Skeletal muscle tissue (tissue), 3 donors: ENCODE measurements at regions not wholly inside any gene's neighbourhood (a gene's known extent, or its start where the extent isn't known, plus 50 kb on each side); places are given as distances from the start of the nearest gene placed in this dataset.

Experiments
- H3K27ac ChIP-seq: one replicate; pipeline ENCODE4 v1.7.0; 2013; ENCODE audit warnings: mild to moderate bottlenecking, low read depth, low read length, inconsistent platforms
- H3K27me3 ChIP-seq, 3 donors: one replicate each; pipeline ENCODE4 v1.7.0; 2013; ENCODE audit warnings: low read length in 3 of 3; ENCODE audit not compliant: control insufficient read depth in 3 of 3, insufficient read depth in 3 of 3
- H3K36me3 ChIP-seq, 3 donors: one replicate each; pipeline ENCODE4 v1.7.0; 2013; ENCODE audit warnings: low read length in 3 of 3; ENCODE audit not compliant: control insufficient read depth in 3 of 3, insufficient read depth in 3 of 3
- H3K4me1 ChIP-seq, 3 donors: one replicate each; pipeline ENCODE4 v1.7.0; 2013; ENCODE audit warnings: low read length in 3 of 3, mild to moderate bottlenecking in 3 of 3; ENCODE audit not compliant: control insufficient read depth in 3 of 3, insufficient read depth in 3 of 3
- H3K4me3 ChIP-seq, 3 donors: one replicate each; pipeline ENCODE4 v1.7.0; 2013; ENCODE audit warnings: low read length in 3 of 3
- H3K9ac ChIP-seq, 3 donors: one replicate each; pipeline ENCODE4 v1.7.0; 2013; ENCODE audit warnings: low read length in 3 of 3, mild to moderate bottlenecking in 3 of 3, moderate library complexity in 2 of 3, low read depth in 1 of 3
- H3K9me3 ChIP-seq, 3 donors: one replicate each; pipeline ENCODE4 v1.7.0; 2013; ENCODE audit warnings: low read length in 3 of 3; ENCODE audit not compliant: control insufficient read depth in 3 of 3
- donor health status: Osteomylitis.

- Histone ChIP-seq H3K9ac (no peak overlapping the region), H3K9me3 (peaks cover 0 to 2% (median 0%) of the 10 kb centered on the region in 3 donors), H3K4me3 (no peak overlapping the region), H3K27me3 (no peaks in the 10 kb centered on the region), H3K4me1 (no peaks in the 10 kb centered on the region), H3K27ac (no peak overlapping the region), H3K36me3 (no peaks in the 10 kb centered on the region)
Observed at GRCh38 chr13:105073041-105073440, 1462.4 kb downstream of the EFNB2 start.

- no peak overlapping the region for H3K9ac ChIP-seq
- H3K4me3 ChIP-seq: no peak overlapping the region
- H3K27ac ChIP-seq: no peak overlapping the region
- H3K27me3 ChIP-seq: no peaks in the 10 kb centered on the region
- H3K9me3 ChIP-seq: peaks cover 0 to 2% (median 0%) of the 10 kb centered on the region in 3 donors
- no peaks in the 10 kb centered on the region for H3K4me1 ChIP-seq
- H3K36me3 ChIP-seq: no peaks in the 10 kb centered on the region
Observed at GRCh38 chr13:105070452-105070851, 1465.0 kb downstream of the EFNB2 start.

GRCh38 chr13:105069106-105069505, 1466.4 kb downstream of the EFNB2 start:
- H3K4me1 ChIP-seq: no peaks in the 10 kb centered on the region
- H3K4me3 ChIP-seq: no peak overlapping the region
- H3K27me3 ChIP-seq: no peaks in the 10 kb centered on the region
- no peak overlapping the region for H3K27ac ChIP-seq
- H3K9ac ChIP-seq: no peak overlapping the region
- peaks cover 0 to 2% (median 1%) of the 10 kb centered on the region in 3 donors for H3K9me3 ChIP-seq
- H3K36me3 ChIP-seq: no peaks in the 10 kb centered on the region

GRCh38 chr13:105063676-105064075, 1471.8 kb downstream of the EFNB2 start:
- Histone ChIP-seq H3K27me3 (no peaks in the 10 kb centered on the region), H3K36me3 (no peaks in the 10 kb centered on the region), H3K4me1 (no peaks in the 10 kb centered on the region), H3K27ac (no peak overlapping the region), H3K9ac (no peak overlapping the region), H3K9me3 (peaks cover 0 to 3% (median 0%) of the 10 kb centered on the region in 3 donors), H3K4me3 (no peak overlapping the region)

- no peaks in the 10 kb centered on the region for H3K27me3 ChIP-seq
- H3K4me1 ChIP-seq: no peaks in the 10 kb centered on the region
- no peaks in the 10 kb centered on the region for H3K36me3 ChIP-seq
- no peak overlapping the region for H3K9ac ChIP-seq
- no peak overlapping the region for H3K27ac ChIP-seq
- no peak overlapping the region for H3K4me3 ChIP-seq
- peaks cover 0 to 3% (median 0%) of the 10 kb centered on the region in 3 donors for H3K9me3 ChIP-seq
Observed at GRCh38 chr13:105059786-105060185, 1475.7 kb downstream of the EFNB2 start.

- Histone ChIP-seq H3K9me3 (no peaks in the 10 kb centered on the region), H3K27me3 (no peaks in the 10 kb centered on the region), H3K27ac (no peak overlapping the region), H3K4me3 (no peak overlapping the region), H3K9ac (no peak overlapping the region), H3K36me3 (no peaks in the 10 kb centered on the region), H3K4me1 (no peaks in the 10 kb centered on the region)
Observed at GRCh38 chr13:105058517-105058916, 1476.9 kb downstream of the EFNB2 start.

- Histone ChIP-seq H3K9me3 (no peaks in the 10 kb centered on the region), H3K9ac (no peak overlapping the region), H3K27me3 (no peaks in the 10 kb centered on the region), H3K27ac (no peak overlapping the region), H3K36me3 (no peaks in the 10 kb centered on the region), H3K4me3 (no peak overlapping the region), H3K4me1 (no peaks in the 10 kb centered on the region)
Observed at GRCh38 chr13:105052711-105053110, 1482.8 kb downstream of the EFNB2 start.

- Histone ChIP-seq H3K27ac (no peak overlapping the region), H3K9ac (no peak overlapping the region), H3K4me1 (no peaks in the 10 kb centered on the region), H3K36me3 (no peaks in the 10 kb centered on the region), H3K9me3 (no peaks in the 10 kb centered on the region), H3K4me3 (no peak overlapping the region), H3K27me3 (no peaks in the 10 kb centered on the region)
Observed at GRCh38 chr13:105050686-105051085, 1484.8 kb downstream of the EFNB2 start.

- H3K27ac ChIP-seq: no peak overlapping the region
- no peaks in the 10 kb centered on the region for H3K9me3 ChIP-seq
- no peaks in the 10 kb centered on the region for H3K27me3 ChIP-seq
- H3K4me1 ChIP-seq: no peaks in the 10 kb centered on the region
- no peaks in the 10 kb centered on the region for H3K36me3 ChIP-seq
- no peak overlapping the region for H3K9ac ChIP-seq
- no peak overlapping the region for H3K4me3 ChIP-seq
Observed at GRCh38 chr13:105048677-105049076, 1486.8 kb downstream of the EFNB2 start.

- no peaks in the 10 kb centered on the region for H3K9me3 ChIP-seq
- no peaks in the 10 kb centered on the region for H3K36me3 ChIP-seq
- H3K9ac ChIP-seq: no peak overlapping the region
- no peaks in the 10 kb centered on the region for H3K27me3 ChIP-seq
- H3K4me3 ChIP-seq: no peak overlapping the region
- H3K4me1 ChIP-seq: no peaks in the 10 kb centered on the region
- no peak overlapping the region for H3K27ac ChIP-seq
Observed at GRCh38 chr13:105047676-105048295, 1487.7 kb downstream of the EFNB2 start.
